Naive thymus-derived CD4-positive, alpha-beta T cell (primary cell): ENCODE measurements at regions not wholly inside any gene's neighbourhood (a gene's known extent, or its start where the extent isn't known, plus 50 kb on each side); places are given as distances from the start of the nearest gene placed in this dataset.
A peak's percentile ranks its signal among the peaks of the same experiment; 100 is the strongest.
"Not testable (repeated sequence)": the region's sequence is repeated elsewhere in the genome, so short reads cannot be mapped to it uniquely, and the experiment has no call there.

Source experiments
- ATAC-seq: fragments of 150-1000 bp; cut with Tn5 transposase; 2 replicates; pipeline ENCODE4 v1.10.0; 2021; ENCODE audit warnings: mild to moderate bottlenecking, moderate library complexity
- CTCF ChIA-PET: fragments of 350-600 bp; sonication (Branson Sonifier 250); formaldehyde crosslinking; loops from one replicate; lab custom pipeline; 2021; ENCODE audit warnings: antibody characterized with exemption; lab: Charles Lee
- POLR2A ChIA-PET: fragments of 350-600 bp; sonication (Branson Sonifier 250); formaldehyde crosslinking; loops from one replicate; lab custom pipeline; 2021; ENCODE audit warnings: antibody characterized with exemption, inconsistent platforms; lab: Charles Lee
- DNase-seq, 9 donors: peaks; one replicate each; pipeline versions ENCODE4 v3.0.0 to v3.0.0-alpha.2; 2020 to 2022; ENCODE audit warnings: mixed read lengths in 1 of 9
- H3K27ac ChIP-seq: one replicate; pipeline ENCODE4 v1.7.0; 2013; ENCODE audit warnings: mild to moderate bottlenecking, low read depth, low read length, moderate library complexity
- H3K27me3 ChIP-seq, 2 donors: one replicate each; pipeline ENCODE4 v1.7.0; 2013; ENCODE audit warnings: low read length in 2 of 2, mild to moderate bottlenecking in 2 of 2, moderate library complexity in 2 of 2; ENCODE audit not compliant: control insufficient read depth in 2 of 2, insufficient read depth in 2 of 2
- H3K36me3 ChIP-seq, 3 experiments: 1 replicate in 2 of 3; 2 replicates in 1 of 3; pipeline ENCODE4 v1.7.0; 2013; ENCODE audit warnings: low read length in 3 of 3, mild to moderate bottlenecking in 3 of 3, moderate library complexity in 1 of 3; ENCODE audit not compliant: insufficient read depth in 3 of 3, control insufficient read depth in 2 of 3
- H3K4me1 ChIP-seq, 2 donors: one replicate each; pipeline ENCODE4 v1.7.0; 2013; ENCODE audit warnings: low read length in 2 of 2, mild to moderate bottlenecking in 2 of 2, moderate library complexity in 1 of 2; ENCODE audit not compliant: control insufficient read depth in 2 of 2, insufficient read depth in 2 of 2
- H3K4me3 ChIP-seq: 2 replicates; pipeline ENCODE4 v1.7.0; 2013; ENCODE audit warnings: mild to moderate bottlenecking, low read length
- H3K9me3 ChIP-seq, 3 experiments: 1 replicate in 2 of 3; 2 replicates in 1 of 3; pipeline ENCODE4 v1.7.0; 2013; ENCODE audit warnings: low read length in 3 of 3; ENCODE audit not compliant: control insufficient read depth in 2 of 3
- H3K27ac Mint-ChIP-seq, 9 donors: one replicate each; pipeline ENCODE4 v1.8.0; 2020 to 2022; ENCODE audit warnings: mixed read lengths in 9 of 9, mild to moderate bottlenecking in 8 of 9, moderate library complexity in 5 of 9, inconsistent platforms in 2 of 9
- H3K27me3 Mint-ChIP-seq, 5 donors: one replicate each; pipeline ENCODE4 v1.8.0; 2021 to 2022; ENCODE audit warnings: mixed read lengths in 5 of 5, mild to moderate bottlenecking in 1 of 5
- H3K36me3 Mint-ChIP-seq, 5 donors: one replicate each; pipeline ENCODE4 v1.8.0; 2020 to 2022; ENCODE audit warnings: mixed read lengths in 5 of 5, mild to moderate bottlenecking in 3 of 5, inconsistent platforms in 1 of 5
- H3K4me1 Mint-ChIP-seq, 7 donors: one replicate each; pipeline ENCODE4 v1.8.0; 2020 to 2022; ENCODE audit warnings: mixed read lengths in 7 of 7, mild to moderate bottlenecking in 3 of 7, inconsistent platforms in 1 of 7
- H3K4me3 Mint-ChIP-seq, 10 donors: one replicate each; pipeline ENCODE4 v1.8.0; 2020 to 2022; ENCODE audit warnings: mild to moderate bottlenecking in 10 of 10, mixed read lengths in 10 of 10, moderate library complexity in 6 of 10, inconsistent platforms in 2 of 10
- H3K9me3 Mint-ChIP-seq, 11 donors: one replicate each; pipeline ENCODE4 v1.8.0; 2020 to 2022; ENCODE audit warnings: mixed read lengths in 11 of 11, mild to moderate bottlenecking in 4 of 11, inconsistent platforms in 1 of 11, moderate library complexity in 1 of 11
- intact Hi-C, 2 donors: fragments of 100-400 bp; cut with micrococcal nuclease; formaldehyde crosslinking; loops; one replicate each; pipeline ENCODE4 v1.15.1; 2023

DNA sequence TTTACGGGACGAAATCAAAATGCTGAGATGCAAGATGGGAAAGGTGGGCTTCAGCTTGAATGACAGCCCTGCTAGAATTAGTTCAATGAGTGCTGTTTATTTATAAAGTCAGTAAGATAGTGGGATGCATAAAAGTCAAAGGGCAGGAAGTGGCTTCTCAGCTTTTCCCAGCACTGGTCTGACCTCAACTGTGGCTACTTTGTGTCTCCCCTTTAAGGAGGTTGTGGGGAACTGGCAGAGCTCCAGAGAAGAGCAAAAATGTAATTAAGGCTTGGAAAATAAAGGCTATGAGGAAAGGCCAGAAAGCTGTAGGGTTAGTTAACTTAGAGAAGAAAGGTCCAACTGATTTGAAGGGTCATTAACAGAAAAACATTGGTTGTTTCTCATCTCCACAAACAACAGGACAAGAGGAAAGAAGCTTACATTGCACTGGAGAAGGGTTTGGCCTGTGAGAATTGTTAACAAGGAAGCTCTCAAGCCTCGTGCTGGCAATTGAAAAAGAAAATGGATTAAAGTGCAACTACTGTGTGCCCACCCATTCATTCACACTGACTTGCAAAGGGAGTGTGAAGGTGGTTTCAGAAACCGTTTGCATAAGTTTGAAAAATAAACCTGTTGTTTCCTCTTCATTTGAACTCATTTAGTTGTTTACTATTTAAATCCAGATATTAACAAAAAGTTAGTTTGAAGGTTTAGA is 68.8 kb upstream of the CD28 start:
- no peak for DNase-seq
- Mint-ChIP-seq H3K27me3 (peaks cover 0 to 3% (median 0%) of the 10 kb centered on the region in 5 donors), H3K4me1 (peaks cover 14 to 37% (median 32%) of the 10 kb centered on the region in 7 donors), H3K36me3 (peaks cover 0 to 2% (median 0%) of the 10 kb centered on the region in 5 donors), H3K27ac (peak overlapping the region in 5 of 9 donors; percentile 0 to 79 (median 17)), H3K4me3 (peak overlapping the region in 8 of 10 donors; percentile 0 to 58 (median 26)), H3K9me3 (no peaks in the 10 kb centered on the region)
- Histone ChIP-seq H3K9me3 (no peaks in the 10 kb centered on the region), H3K27me3 (no peaks in the 10 kb centered on the region), H3K4me1 (peaks cover 8 to 11% of the 10 kb centered on the region in 2 donors), H3K27ac (no peak overlapping the region), H3K36me3 (no peaks in the 10 kb centered on the region), H3K4me3 (no peak overlapping the region)
- intact Hi-C loops = no loop called here
- no peak for ATAC-seq
- POLR2A ChIA-PET = interaction anchor here (0.6 kb wide), 1 partner anchor 62 kb away, joined by 3 read pairs; no protein-coding TSS in a partner anchor
- CTCF ChIA-PET = no interaction called here

DNA sequence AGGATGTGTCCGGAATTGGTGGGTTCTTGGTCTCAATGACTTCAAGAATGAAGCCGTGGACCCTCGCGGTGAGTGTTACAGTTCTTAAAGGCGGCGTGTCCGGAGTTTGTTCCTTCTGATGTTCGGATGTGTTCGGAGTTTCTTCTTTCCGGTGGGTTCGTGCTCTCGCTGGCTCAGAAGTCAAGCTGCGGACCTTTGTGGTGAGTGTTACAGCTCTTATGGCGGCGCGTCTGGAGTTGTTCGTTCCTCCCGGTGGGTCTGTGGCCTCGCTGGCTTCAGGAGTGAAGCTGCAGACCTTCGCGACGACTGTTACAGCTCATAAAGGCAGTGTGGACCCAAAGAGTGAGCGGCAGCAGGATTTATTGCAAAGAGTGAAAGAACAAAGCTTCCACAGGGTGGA is 64.6 kb upstream of the CD28 start:
- ATAC-seq, H3K4me3 Mint-ChIP-seq, H3K36me3 Mint-ChIP-seq, H3K36me3 ChIP-seq, intact Hi-C loops, DNase-seq, H3K9me3 ChIP-seq, POLR2A ChIA-PET, H3K27ac ChIP-seq, CTCF ChIA-PET, H3K27me3 ChIP-seq, H3K9me3 Mint-ChIP-seq, H3K4me3 ChIP-seq, H3K27me3 Mint-ChIP-seq: not testable (repeated sequence)
- Mint-ChIP-seq H3K27ac (peak overlapping the region in 1 of 9 donors; percentile 72), H3K4me1 (peaks cover 14 to 32% (median 27%) of the 10 kb centered on the region in 7 donors)
- H3K4me1 ChIP-seq = peaks cover 8 to 11% of the 10 kb centered on the region in 2 donors

DNA sequence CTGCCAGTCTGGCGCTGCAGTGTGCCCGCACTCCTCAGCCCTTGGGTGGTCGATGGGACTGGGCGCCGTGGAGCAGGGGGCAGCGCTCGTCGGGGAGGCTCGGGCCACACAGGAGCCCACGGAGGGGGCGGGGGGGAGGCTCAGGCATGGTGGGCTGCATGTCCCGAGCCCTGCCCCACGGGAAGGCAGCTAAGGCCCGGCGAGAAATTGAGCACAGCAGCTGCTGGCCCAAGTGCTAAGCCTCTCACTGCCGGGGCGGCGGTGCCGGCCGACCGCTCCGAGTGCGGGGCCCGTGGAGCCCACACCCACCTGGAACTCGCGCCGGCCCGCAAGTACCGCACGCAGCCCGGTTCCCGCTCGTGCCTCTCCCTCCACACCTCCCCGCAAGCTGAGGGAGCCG is 63.6 kb upstream of the CD28 start:
- peaks cover 5 to 25% (median 18%) of the 10 kb centered on the region in 7 donors for H3K4me1 Mint-ChIP-seq
- H3K9me3 Mint-ChIP-seq, H3K4me1 ChIP-seq, H3K27ac ChIP-seq, H3K27me3 Mint-ChIP-seq, H3K36me3 ChIP-seq, H3K4me3 ChIP-seq, H3K36me3 Mint-ChIP-seq, ATAC-seq, H3K27me3 ChIP-seq, intact Hi-C loops, H3K27ac Mint-ChIP-seq, POLR2A ChIA-PET, H3K4me3 Mint-ChIP-seq, CTCF ChIA-PET, H3K9me3 ChIP-seq, DNase-seq: not testable (repeated sequence)

DNA sequence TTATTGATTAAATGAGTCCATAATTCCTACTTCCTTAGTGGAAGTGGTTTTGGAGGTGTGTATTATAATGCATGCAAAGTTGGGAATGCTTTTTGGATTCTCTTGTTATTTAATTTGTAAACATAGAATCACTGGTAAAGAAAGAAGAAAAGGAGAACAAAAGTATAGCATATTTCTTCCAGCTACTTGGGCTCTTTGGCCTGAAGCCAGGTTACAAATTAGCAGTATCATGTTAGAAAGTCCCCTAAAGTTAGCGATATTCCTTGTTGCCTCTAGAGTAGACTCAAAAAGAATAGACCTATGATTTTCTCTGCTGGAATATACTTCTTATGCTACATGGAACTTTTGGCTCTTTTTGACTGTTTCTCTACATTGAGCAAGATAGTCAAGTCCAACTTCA is 60.6 kb upstream of the CD28 start:
- no peaks in the 10 kb centered on the region for H3K36me3 Mint-ChIP-seq
- H3K27me3 Mint-ChIP-seq = peaks cover 0 to 3% (median 0%) of the 10 kb centered on the region in 5 donors
- peaks cover 6 to 25% (median 18%) of the 10 kb centered on the region in 7 donors for H3K4me1 Mint-ChIP-seq
- CTCF ChIA-PET = no interaction called here
- Histone ChIP-seq H3K27ac (no peak overlapping the region), H3K4me3 (no peak overlapping the region), H3K27me3 (no peaks in the 10 kb centered on the region), H3K9me3 (no peaks in the 10 kb centered on the region), H3K4me1 (no peaks in the 10 kb centered on the region), H3K36me3 (no peaks in the 10 kb centered on the region)
- intact Hi-C loops = no loop called here
- no peak overlapping the region for H3K4me3 Mint-ChIP-seq
- no peak overlapping the region for H3K27ac Mint-ChIP-seq
- no peaks in the 10 kb centered on the region for H3K9me3 Mint-ChIP-seq
- DNase-seq (no peak), ATAC-seq (no peak)
- POLR2A ChIA-PET = no interaction called here

DNA sequence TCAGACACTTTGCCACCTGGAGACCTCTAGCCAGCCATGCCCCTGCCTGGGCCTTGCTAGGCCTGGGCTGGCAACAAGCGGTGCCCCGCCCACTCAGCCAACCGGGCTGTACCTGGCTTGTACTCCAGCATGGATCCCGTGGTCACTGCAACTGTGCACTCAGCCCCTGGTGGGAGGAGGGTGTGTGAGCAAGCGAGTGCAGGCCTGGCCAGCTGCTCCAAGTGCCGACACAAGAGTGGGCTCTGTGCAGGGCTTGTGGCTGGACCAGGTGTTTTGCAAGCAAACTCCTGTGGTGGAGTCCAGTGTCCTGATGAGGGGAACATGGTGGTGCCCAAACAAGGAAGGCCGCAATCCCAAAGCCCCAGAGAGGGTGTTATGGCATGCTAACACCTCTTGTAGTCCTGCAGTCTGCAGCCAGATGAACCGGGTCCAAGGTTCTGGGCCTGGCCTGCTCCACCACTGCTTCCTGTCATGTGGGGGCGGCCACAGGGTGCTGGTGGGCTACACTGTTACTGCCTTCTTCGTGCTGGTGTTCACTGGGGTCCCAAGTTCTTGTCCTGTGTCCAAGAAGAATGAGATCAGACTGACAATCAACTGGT is 60.1 kb upstream of the CD28 start:
- ChIA-PET POLR2A (interaction anchor here (0.6 kb wide), 1 partner anchor 38 kb away, joined by 4 read pairs; no protein-coding TSS in a partner anchor), CTCF (no interaction called here)
- H3K4me1 ChIP-seq = no peaks in the 10 kb centered on the region
- intact Hi-C loops = no loop called here
- no peaks in the 10 kb centered on the region for H3K36me3 ChIP-seq
- DNase-seq = no peak
- peaks cover 10 to 25% (median 19%) of the 10 kb centered on the region in 7 donors for H3K4me1 Mint-ChIP-seq
- no peak for ATAC-seq
- no peak overlapping the region for H3K27ac Mint-ChIP-seq
- no peaks in the 10 kb centered on the region for H3K9me3 Mint-ChIP-seq
- H3K4me3 Mint-ChIP-seq = no peak overlapping the region
- no peaks in the 10 kb centered on the region for H3K36me3 Mint-ChIP-seq
- H3K9me3 ChIP-seq = no peaks in the 10 kb centered on the region
- peaks cover 0 to 3% (median 0%) of the 10 kb centered on the region in 5 donors for H3K27me3 Mint-ChIP-seq
- no peaks in the 10 kb centered on the region for H3K27me3 ChIP-seq
- no peak overlapping the region for H3K27ac ChIP-seq
- no peak overlapping the region for H3K4me3 ChIP-seq

DNA sequence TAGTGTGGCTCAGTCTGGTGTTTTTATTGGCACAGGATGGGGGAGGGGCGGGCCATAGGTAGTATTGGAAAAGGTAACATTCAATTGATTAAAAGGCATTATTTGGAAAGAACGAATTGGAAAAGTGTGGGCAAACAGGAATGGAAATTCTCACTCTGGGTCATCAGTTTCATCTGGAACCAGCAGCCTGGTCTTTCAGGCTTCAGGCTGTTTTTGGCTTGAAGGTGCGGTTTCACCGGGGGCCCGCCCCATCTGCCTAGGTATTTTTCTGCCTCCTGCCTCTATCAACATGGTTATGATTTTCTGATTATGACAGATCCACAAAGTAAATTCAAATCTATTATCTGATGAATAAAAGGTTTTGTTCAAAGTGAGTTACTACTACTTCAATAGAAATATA is 59.5 kb upstream of the CD28 start:
- Mint-ChIP-seq H3K4me1 (peaks cover 10 to 24% (median 17%) of the 10 kb centered on the region in 7 donors), H3K27me3 (no peaks in the 10 kb centered on the region), H3K9me3 (no peaks in the 10 kb centered on the region), H3K27ac (peak overlapping the region in 1 of 9 donors; percentile 21), H3K4me3 (no peak overlapping the region), H3K36me3 (no peaks in the 10 kb centered on the region)
- DNase-seq (no peak), ATAC-seq (no peak)
- no peak overlapping the region for H3K27ac ChIP-seq
- no peaks in the 10 kb centered on the region for H3K27me3 ChIP-seq
- H3K4me1 ChIP-seq = no peaks in the 10 kb centered on the region
- H3K9me3 ChIP-seq = no peaks in the 10 kb centered on the region
- no peak overlapping the region for H3K4me3 ChIP-seq
- H3K36me3 ChIP-seq = no peaks in the 10 kb centered on the region
- intact Hi-C loops = no loop called here
- ChIA-PET POLR2A (interaction anchor here (0.6 kb wide), 1 partner anchor 37 kb away, joined by 4 read pairs; no protein-coding TSS in a partner anchor), CTCF (no interaction called here)
